ENCODE measurements at regions not wholly inside any gene's neighbourhood (a gene's known extent, or its start where the extent isn't known, plus 50 kb on each side); places are given as distances from the start of the nearest gene placed in this dataset.

DNA sequence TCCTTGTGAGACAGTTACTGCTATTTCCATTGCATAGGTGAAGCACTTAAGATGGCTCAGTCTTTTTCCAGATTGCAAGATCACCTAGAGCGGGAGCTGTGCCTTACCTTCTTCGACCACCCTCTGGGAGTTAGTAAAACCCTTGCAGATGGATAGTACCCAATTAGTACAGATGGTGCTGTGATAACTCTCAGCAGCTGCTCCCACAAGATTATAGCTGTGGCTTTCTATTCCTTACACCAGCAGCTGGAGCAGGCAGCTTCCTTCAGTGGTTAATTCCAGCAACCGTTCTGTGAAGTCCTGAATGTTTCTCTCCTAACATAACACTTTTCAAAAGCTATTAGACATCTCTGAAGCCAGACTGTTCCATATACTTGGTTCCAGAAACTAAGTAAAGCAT is 796.8 kb downstream of the XPNPEP1 start (continued):
- TF ChIP-seq CHD7 (IDR thresholded peaks at IDR 0.05; ENCODE audit: insufficient replicate concordance, low read length) (no peak), MAFK (IDR thresholded peaks at IDR 0.05; ENCODE audit: low read depth, low read length) (no peak), SRF (IDR thresholded peaks at IDR 0.05; ENCODE audit: low read depth, low read length) (no peak)
